ENCODE measurements at regions not wholly inside any gene's neighbourhood (a gene's known extent, or its start where the extent isn't known, plus 50 kb on each side); places are given as distances from the start of the nearest gene placed in this dataset.

GRCh38 chr3:164673738-164674137 is 404.6 kb downstream of the SI start:
- no peak for TF ChIP-seq POLR2A (IDR thresholded peaks at IDR 0.05)
- TF ChIP-seq, protein P1, sequence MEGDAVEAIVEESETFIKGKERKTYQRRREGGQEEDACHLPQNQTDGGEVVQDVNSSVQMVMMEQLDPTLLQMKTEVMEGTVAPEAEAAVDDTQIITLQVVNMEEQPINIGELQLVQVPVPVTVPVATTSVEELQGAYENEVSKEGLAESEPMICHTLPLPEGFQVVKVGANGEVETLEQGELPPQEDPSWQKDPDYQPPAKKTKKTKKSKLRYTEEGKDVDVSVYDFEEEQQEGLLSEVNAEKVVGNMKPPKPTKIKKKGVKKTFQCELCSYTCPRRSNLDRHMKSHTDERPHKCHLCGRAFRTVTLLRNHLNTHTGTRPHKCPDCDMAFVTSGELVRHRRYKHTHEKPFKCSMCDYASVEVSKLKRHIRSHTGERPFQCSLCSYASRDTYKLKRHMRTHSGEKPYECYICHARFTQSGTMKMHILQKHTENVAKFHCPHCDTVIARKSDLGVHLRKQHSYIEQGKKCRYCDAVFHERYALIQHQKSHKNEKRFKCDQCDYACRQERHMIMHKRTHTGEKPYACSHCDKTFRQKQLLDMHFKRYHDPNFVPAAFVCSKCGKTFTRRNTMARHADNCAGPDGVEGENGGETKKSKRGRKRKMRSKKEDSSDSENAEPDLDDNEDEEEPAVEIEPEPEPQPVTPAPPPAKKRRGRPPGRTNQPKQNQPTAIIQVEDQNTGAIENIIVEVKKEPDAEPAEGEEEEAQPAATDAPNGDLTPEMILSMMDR (IDR thresholded peaks at IDR 0.05 in 4 of 5, conservative IDR thresholded peaks at IDR 0.05 in 1 of 5) = no peak

Data from gastrocnemius medialis (tissue), 4 donors.